ENCODE measurements at regions not wholly inside any gene's neighbourhood (a gene's known extent, or its start where the extent isn't known, plus 50 kb on each side); places are given as distances from the start of the nearest gene placed in this dataset.
A peak's percentile ranks its signal among the peaks of the same experiment; 100 is the strongest.

- TF ChIP-seq ELK4 (IDR thresholded peaks at IDR 0.05; ENCODE audit: borderline replicate concordance, low read depth, low read length) (no peak), ZNF121 (tag by site-specific recombination; IDR thresholded peaks at IDR 0.05) (no peak), ZNF510 (tag by site-specific recombination; IDR thresholded peaks at IDR 0.05; ENCODE audit: insufficient replicate concordance) (no peak), CTCF (tag by site-specific recombination; IDR thresholded peaks at IDR 0.05) (peak; percentile 39; the same call in 1 of the 2 replicates)
Measured at GRCh38 chr15:97909291-97909891, 51.1 kb upstream of the ARRDC4 start.

Measured in HEK293 (cell line).